Activated CD4-positive, alpha-beta memory T cell treated with anti-CD3 and anti-CD28 coated beads, Interleukin-2, amount 10 ng/mL, durations not matched to agents 7 days and 5 days (primary cell): ENCODE measurements at regions not wholly inside any gene's neighbourhood (a gene's known extent, or its start where the extent isn't known, plus 50 kb on each side); places are given as distances from the start of the nearest gene placed in this dataset.
"Not testable (repeated sequence)": the region's sequence is repeated elsewhere in the genome, so short reads cannot be mapped to it uniquely, and the experiment has no call there.

ENCODE experiments used
- CTCF ChIA-PET: fragments of 350-600 bp; sonication (Branson Sonifier 250); formaldehyde crosslinking; loops from one replicate; lab custom pipeline; 2021; ENCODE audit warnings: antibody characterized with exemption, inconsistent platforms; lab: Charles Lee
- POLR2A ChIA-PET: fragments of 350-600 bp; sonication (Branson Sonifier 250); formaldehyde crosslinking; loops from one replicate; lab custom pipeline; 2021; ENCODE audit warnings: antibody characterized with exemption; lab: Charles Lee
- DNase-seq: peaks from one replicate; pipeline ENCODE4 v3.0.0-alpha.2; 2020
- H3K27ac Mint-ChIP-seq: one replicate; pipeline ENCODE4 v1.8.0; 2021; ENCODE audit warnings: mild to moderate bottlenecking, mixed read lengths
- H3K27me3 Mint-ChIP-seq: one replicate; pipeline ENCODE4 v1.8.0; 2021; ENCODE audit warnings: mixed read lengths
- H3K36me3 Mint-ChIP-seq: one replicate; pipeline ENCODE4 v1.8.0; 2021; ENCODE audit warnings: low read depth, mixed read lengths
- H3K4me1 Mint-ChIP-seq: one replicate; pipeline ENCODE4 v1.8.0; 2021; ENCODE audit warnings: mixed read lengths
- H3K4me3 Mint-ChIP-seq: one replicate; pipeline ENCODE4 v1.8.0; 2021; ENCODE audit warnings: mild to moderate bottlenecking, mixed read lengths
- H3K9me3 Mint-ChIP-seq: one replicate; pipeline ENCODE4 v1.8.0; 2021; ENCODE audit warnings: mixed read lengths

DNA sequence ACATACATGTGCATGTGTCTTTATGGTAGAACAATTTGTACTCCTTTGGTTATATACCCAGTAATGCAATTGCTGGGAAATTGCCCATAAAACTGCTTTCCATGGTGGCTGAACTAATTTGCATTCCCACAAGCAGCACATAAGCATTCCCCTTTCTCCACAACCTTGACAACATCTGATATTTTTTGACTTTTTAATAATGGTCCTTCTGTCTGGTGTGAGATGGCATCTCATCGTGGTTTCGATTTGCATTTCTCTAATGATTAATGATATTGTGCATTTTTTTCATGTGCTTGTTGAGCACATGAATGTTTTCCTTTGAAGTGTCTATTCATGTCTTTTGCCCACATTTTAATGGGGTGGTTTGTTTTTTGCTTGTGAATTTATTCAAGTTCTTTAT, 166.0 kb downstream of the TMEM47 start:
- no peaks in the 10 kb centered on the region for H3K9me3 Mint-ChIP-seq
- H3K4me1 Mint-ChIP-seq, result no peaks in the 10 kb centered on the region
- H3K36me3 Mint-ChIP-seq, result no peaks in the 10 kb centered on the region
- ChIA-PET POLR2A (no interaction called here), CTCF (no interaction called here)
- H3K27ac Mint-ChIP-seq, result no peak overlapping the region
- H3K27me3 Mint-ChIP-seq, result no peaks in the 10 kb centered on the region
- no peak for DNase-seq
- no peak overlapping the region for H3K4me3 Mint-ChIP-seq

DNA sequence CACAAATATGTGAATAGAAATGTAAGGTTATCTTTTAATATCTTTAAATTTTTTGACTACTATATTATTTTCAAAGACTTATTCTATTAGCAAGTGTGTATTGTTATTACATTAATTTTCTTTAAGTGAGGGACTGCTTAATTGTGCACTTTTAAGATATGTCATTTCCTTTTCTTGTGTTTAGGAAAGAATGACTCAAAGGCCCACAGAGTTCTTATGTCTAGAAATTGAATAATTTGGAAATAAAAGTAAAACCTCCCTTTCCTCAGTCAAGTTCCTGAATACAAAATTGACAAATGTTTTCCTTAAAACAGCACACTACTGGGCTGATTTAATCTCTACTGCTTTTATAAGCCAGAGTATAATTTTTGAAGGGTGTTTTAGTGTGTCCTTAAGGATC, 169.7 kb downstream of the TMEM47 start:
- CTCF ChIA-PET, result no interaction called here
- H3K27ac Mint-ChIP-seq, result no peak overlapping the region
- POLR2A ChIA-PET, result no interaction called here

DNA sequence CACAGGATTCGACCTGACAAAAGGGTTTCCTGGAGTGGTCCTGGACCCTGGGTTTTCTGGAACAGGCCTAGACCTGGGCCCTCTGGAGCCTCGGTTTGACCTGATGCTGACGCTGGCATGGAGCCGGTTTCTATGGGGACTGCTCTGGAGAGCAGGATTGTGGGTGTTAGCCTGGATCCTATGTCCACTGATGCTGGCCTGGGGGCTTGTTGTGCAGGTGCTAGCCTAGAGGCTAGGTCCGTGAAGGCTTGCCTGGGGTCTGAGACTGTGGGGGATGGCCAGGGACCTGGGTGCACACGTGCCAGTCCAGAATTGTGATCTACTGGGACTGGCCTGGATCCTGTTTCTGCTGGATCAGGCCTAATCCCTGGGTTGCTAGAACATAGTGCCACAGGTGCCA, 173.1 kb downstream of the TMEM47 start:
- no peaks in the 10 kb centered on the region for H3K4me1 Mint-ChIP-seq
- DNase-seq, result no peak
- no peaks in the 10 kb centered on the region for H3K9me3 Mint-ChIP-seq
- no peak overlapping the region for H3K27ac Mint-ChIP-seq
- H3K27me3 Mint-ChIP-seq, result no peaks in the 10 kb centered on the region
- ChIA-PET CTCF (no interaction called here), POLR2A (no interaction called here)
- H3K36me3 Mint-ChIP-seq, result no peaks in the 10 kb centered on the region
- H3K4me3 Mint-ChIP-seq, result no peak overlapping the region

More for the DNA sequence above, 169.7 kb downstream of the TMEM47 start:
- Mint-ChIP-seq H3K36me3 (no peaks in the 10 kb centered on the region), H3K4me1 (no peaks in the 10 kb centered on the region), H3K27me3 (no peaks in the 10 kb centered on the region), H3K4me3 (no peak overlapping the region), H3K9me3 (no peaks in the 10 kb centered on the region)
- DNase-seq, result no peak

DNA sequence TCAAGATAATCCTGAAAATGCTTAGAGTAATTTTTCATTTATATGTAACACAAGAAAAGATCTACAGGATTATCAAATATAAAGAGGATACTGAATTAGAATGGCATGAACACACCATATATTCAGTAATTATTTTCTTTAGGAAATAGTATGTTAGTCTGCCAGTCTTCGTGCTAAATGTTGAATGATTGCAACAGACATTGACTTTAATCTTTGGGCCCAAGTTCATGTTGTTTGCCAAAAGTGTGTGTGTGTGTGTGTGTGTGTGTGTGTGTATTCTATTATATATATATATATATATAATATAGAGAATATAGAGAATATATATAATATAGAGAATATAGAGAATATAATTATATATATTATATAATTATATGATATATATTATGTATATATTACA, 186.6 kb downstream of the TMEM47 start:
- Mint-ChIP-seq H3K27ac (no peak overlapping the region), H3K4me3 (no peak overlapping the region), H3K27me3 (no peaks in the 10 kb centered on the region), H3K4me1 (no peaks in the 10 kb centered on the region), H3K36me3 (no peaks in the 10 kb centered on the region), H3K9me3 (peaks cover 5% of the 10 kb centered on the region)
- POLR2A ChIA-PET, result no interaction called here
- CTCF ChIA-PET, result no interaction called here
- no peak for DNase-seq

DNA sequence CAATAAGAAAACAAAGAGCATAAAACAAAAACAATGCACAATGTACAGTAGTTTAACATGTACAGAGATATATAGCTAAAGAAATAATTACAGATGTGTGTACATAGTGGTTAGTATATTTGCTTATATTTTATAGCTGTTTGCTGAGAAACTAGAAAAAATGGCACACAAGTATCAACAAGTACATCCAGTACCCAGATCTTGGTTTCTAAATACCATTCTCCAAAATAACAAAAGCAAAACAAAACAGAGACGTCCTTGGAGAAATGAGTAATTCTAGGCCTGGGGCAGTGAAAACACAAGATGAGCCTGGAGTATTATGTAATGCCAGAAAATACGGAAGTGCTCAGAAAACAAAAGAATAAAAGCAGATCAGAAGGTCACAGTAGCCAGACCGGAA, 189.6 kb downstream of the TMEM47 start:
- Mint-ChIP-seq H3K4me3 (no peak overlapping the region), H3K4me1 (no peaks in the 10 kb centered on the region), H3K9me3 (peaks cover 5% of the 10 kb centered on the region), H3K27ac (no peak overlapping the region), H3K36me3 (no peaks in the 10 kb centered on the region), H3K27me3 (no peaks in the 10 kb centered on the region)
- CTCF ChIA-PET, result no interaction called here
- DNase-seq, result no peak
- POLR2A ChIA-PET, result no interaction called here

DNA sequence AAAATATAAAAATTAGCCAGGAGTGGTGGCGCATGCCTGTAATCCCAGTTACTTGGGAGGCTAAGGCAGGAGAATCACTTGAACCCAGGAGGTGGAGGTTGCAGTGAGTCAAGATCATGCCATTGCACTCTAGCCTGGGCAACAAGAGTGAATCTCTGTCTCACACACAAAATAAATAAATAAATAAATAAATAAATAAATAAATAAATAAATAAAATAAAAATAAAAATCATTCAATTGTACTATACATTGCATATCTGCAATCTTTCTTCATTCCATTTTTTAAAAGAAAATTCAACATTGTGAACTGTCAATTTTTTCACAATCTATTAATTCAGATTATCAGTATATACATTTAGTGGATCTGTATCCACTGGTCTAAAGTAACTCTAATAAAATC, 193.9 kb downstream of the TMEM47 start:
- H3K27ac Mint-ChIP-seq, H3K4me1 Mint-ChIP-seq, CTCF ChIA-PET, H3K36me3 Mint-ChIP-seq, POLR2A ChIA-PET, H3K9me3 Mint-ChIP-seq, DNase-seq, H3K27me3 Mint-ChIP-seq, H3K4me3 Mint-ChIP-seq: not testable (repeated sequence)

DNA sequence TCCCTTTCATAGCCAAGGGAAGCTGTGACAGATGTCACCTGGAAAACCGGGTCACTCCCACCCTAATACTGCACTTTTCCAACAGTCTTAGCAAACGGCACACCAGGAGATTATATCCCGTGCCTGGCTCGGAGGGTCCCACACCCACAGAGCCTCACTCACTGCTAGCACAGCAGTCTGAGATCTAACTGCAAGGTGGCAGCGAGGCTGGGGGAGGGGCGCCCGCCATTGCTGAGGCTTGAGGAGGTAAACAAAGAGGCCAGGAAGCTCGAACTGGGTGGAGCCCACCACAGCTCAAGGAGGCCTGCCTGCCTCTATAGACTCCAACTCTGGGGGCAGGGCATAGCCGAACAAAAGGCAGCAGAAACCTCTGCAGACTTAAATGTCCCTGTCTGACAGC, 199.2 kb downstream of the TMEM47 start:
- H3K27ac Mint-ChIP-seq, H3K4me1 Mint-ChIP-seq, POLR2A ChIA-PET, H3K27me3 Mint-ChIP-seq, H3K4me3 Mint-ChIP-seq, H3K9me3 Mint-ChIP-seq, DNase-seq, CTCF ChIA-PET, H3K36me3 Mint-ChIP-seq: not testable (repeated sequence)

DNA sequence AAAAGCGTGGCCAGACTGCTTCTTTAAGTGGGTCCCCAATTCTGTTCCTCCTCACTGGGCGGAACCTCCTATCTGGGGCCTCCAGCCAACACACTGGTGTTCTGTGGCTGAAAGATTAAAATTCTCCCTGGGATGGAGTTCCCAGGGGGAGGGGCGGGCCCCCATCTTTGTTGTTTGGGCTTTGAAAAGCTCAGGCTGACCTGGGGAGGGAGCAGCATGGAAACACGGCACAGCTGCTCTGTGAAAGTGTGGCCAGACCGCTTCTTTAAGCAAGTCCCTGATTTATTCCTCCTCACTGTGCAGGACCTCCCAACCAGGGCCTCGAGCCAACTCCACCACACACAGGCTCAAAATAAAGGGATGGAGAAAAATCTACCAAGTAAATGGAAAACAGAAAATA, 219.5 kb downstream of the TMEM47 start:
- Mint-ChIP-seq H3K36me3 (no peaks in the 10 kb centered on the region), H3K27ac (no peak overlapping the region), H3K9me3 (peaks cover 4% of the 10 kb centered on the region), H3K27me3 (no peaks in the 10 kb centered on the region), H3K4me1 (no peaks in the 10 kb centered on the region), H3K4me3 (no peak overlapping the region)
- no peak for DNase-seq
- CTCF ChIA-PET, result no interaction called here
- POLR2A ChIA-PET, result no interaction called here

DNA sequence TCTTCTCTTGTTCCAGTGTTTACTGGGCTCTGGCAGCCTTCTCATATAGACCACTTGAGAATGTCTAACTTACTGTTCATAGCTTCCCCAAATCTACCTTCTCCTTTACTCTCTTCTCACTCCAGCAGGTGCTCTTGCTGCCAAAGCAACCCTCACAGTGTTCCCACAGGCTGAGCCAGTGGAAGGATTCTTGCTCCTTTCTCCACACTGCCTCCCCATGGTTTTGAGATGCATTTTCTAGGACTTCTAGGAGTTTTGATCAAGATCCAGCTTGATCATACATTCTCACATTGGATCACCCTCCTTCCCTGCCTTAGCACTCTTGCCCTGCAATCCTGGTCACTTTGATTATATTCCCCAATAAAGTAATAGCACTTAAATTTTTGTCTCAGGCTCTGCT, 230.8 kb downstream of the TMEM47 start:
- no peak overlapping the region for H3K27ac Mint-ChIP-seq
- no peaks in the 10 kb centered on the region for H3K9me3 Mint-ChIP-seq
- ChIA-PET POLR2A (no interaction called here), CTCF (no interaction called here)
- no peaks in the 10 kb centered on the region for H3K27me3 Mint-ChIP-seq
- H3K4me3 Mint-ChIP-seq, result no peak overlapping the region
- DNase-seq, result no peak
- no peaks in the 10 kb centered on the region for H3K4me1 Mint-ChIP-seq
- H3K36me3 Mint-ChIP-seq, result no peaks in the 10 kb centered on the region

DNA sequence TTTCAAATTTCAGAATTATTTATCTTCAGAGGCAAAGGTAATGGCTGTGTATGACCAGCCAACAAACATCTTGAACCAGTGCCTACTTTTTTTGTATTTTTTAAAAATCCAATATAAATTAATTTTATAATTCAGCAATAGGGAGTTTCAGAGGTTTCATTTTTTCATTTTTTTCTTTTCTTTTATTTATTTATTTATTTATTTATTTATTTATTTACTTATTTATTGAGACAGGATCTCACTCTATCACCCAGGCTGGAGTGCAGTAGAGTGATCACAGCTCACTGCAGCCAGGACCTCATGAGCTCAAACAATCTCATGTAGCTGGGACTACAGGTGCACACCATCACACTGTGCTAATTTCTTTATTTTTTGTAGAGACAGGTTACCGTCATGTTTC, 250.5 kb downstream of the TMEM47 start:
- no peak for DNase-seq
- POLR2A ChIA-PET, result no interaction called here
- Mint-ChIP-seq H3K4me3 (no peak overlapping the region), H3K27ac (no peak overlapping the region), H3K9me3 (no peaks in the 10 kb centered on the region), H3K4me1 (no peaks in the 10 kb centered on the region), H3K36me3 (no peaks in the 10 kb centered on the region), H3K27me3 (no peaks in the 10 kb centered on the region)
- CTCF ChIA-PET, result no interaction called here

DNA sequence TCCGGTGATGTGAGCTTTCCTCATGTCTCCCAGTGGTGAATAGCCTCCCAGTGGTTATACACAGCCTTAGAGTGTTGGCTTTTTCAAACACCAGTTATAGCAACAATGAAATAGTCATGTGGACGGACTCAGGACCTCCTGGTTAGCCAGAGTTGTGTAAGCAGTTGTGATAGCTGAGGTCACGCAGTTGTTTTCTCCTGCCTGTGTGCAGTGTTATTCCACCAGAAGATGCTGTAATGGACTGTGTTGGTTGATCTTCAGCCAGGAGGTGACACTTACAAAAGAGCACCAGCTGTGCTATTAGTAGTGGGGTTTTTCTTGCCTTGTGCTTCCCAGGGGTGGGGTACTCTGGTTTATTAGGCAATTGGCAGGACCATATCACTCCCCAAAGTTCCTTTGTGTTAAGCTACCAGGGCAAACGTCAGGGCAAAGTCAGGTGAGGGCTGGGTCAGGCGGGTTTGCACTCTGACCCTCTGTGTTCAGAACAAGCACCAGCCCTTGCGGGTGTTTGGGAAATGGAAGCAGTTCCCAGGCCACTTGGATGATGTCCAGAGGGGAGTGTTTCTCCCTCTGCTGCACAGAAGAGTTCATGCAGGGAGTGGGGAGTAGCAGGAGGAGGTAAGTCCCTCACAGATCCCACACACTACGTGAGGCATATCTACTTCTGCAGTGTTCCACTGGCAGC, 252.6 kb downstream of the TMEM47 start:
- ChIA-PET POLR2A (no interaction called here), CTCF (no interaction called here)
- Mint-ChIP-seq H3K4me3 (no peak overlapping the region), H3K27ac (no peak overlapping the region), H3K9me3 (no peaks in the 10 kb centered on the region), H3K4me1 (no peaks in the 10 kb centered on the region), H3K27me3 (no peaks in the 10 kb centered on the region), H3K36me3 (no peaks in the 10 kb centered on the region)
- no peak for DNase-seq

DNA sequence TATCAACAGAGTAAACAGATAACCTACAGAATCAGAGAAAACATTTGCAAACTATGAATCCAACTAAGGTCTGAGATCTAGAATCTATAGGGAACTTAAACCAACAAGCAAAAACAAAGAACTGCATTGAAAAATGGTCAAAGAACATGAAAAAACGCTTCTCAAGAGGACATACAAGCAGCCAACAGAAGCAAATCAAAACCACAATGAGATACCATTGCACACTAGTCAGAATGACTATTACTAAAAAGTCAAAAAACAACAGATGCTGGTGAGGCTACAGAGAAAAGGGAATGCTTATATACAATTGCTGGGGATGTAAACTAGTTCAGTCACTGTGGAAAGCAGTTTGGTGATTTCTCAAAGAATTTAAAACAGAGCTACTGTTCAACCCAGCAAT, 255.7 kb downstream of the TMEM47 start:
- Mint-ChIP-seq H3K4me3 (no peak overlapping the region), H3K27me3 (no peaks in the 10 kb centered on the region), H3K9me3 (no peaks in the 10 kb centered on the region), H3K36me3 (no peaks in the 10 kb centered on the region), H3K27ac (no peak overlapping the region), H3K4me1 (no peaks in the 10 kb centered on the region)
- no peak for DNase-seq
- POLR2A ChIA-PET, result no interaction called here
- CTCF ChIA-PET, result no interaction called here

DNA sequence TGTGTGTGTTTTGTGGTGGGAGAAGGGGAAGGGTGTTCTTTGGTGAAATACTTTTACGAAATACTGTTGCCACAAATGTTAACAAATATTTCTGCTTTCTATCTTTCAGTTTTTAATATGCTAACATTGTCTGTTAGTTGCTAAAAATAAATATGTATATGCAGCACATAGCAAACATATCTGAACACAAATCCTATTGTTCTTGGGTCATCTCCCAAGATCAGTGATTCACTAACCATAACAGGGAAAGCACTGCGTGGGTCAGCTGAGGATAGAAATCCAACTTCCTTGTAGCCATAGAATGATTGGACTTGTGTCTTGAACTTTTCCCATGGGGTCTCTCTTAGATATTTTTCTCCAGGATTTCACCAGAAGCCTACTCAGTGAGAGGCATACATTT, 250.3 kb upstream of the FAM47A start:
- ChIA-PET CTCF (no interaction called here), POLR2A (no interaction called here)
- no peak for DNase-seq
- Mint-ChIP-seq H3K27me3 (no peaks in the 10 kb centered on the region), H3K4me3 (no peak overlapping the region), H3K36me3 (no peaks in the 10 kb centered on the region), H3K9me3 (no peaks in the 10 kb centered on the region), H3K27ac (no peak overlapping the region), H3K4me1 (no peaks in the 10 kb centered on the region)

DNA sequence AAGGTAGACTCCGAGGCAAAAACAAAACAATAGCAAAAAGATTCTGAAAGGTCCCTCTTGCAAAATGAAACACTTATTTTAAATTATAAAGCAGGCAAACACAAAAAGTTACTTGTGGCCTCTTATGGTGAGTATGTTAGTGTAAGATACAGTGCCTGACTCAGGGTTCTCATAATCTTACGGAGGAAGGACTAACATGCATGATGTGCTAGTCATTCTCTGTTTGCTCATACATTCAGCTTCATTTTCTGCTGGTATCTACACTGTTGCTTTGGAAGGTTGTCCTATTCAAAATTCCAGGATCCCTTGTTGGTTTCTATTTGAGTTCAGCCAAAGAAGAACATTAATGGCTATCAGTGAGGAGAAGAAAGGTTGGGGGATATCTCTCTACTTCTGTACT, 249.1 kb upstream of the FAM47A start:
- Mint-ChIP-seq H3K27me3 (no peaks in the 10 kb centered on the region), H3K27ac (no peak overlapping the region), H3K9me3 (no peaks in the 10 kb centered on the region), H3K4me1 (no peaks in the 10 kb centered on the region), H3K36me3 (no peaks in the 10 kb centered on the region), H3K4me3 (no peak overlapping the region)
- no peak for DNase-seq
- CTCF ChIA-PET, result no interaction called here
- POLR2A ChIA-PET, result no interaction called here
